Gastroesophageal sphincter (tissue), 4 donors: ENCODE measurements at regions not wholly inside any gene's neighbourhood (a gene's known extent, or its start where the extent isn't known, plus 50 kb on each side); places are given as distances from the start of the nearest gene placed in this dataset.

ENCODE experiments used
- ATAC-seq: fragments of 150-250 bp; one replicate; pipeline ENCODE4 v1.9.1; 2016; ENCODE audit warnings: mild to moderate bottlenecking, moderate library complexity
- H3K27ac ChIP-seq, 4 donors: fragments of 200-600 bp; sonication (generic) in 3 of 4; 1 replicate in 3 of 4; 2 replicates in 1 of 4; pipeline ENCODE4 v1.5.1; 2016 to 2019
- H3K27me3 ChIP-seq: fragments of 200-600 bp; sonication (generic); one replicate; pipeline ENCODE4 v1.5.1; 2019
- H3K36me3 ChIP-seq, 2 donors: fragments of 200-600 bp; sonication (generic); one replicate each; pipeline ENCODE4 v1.5.1; 2019; ENCODE audit warnings: control low read depth in 1 of 2
- H3K4me1 ChIP-seq, 3 donors: fragments of 200-600 bp; sonication (generic); 1 replicate in 2 of 3; 2 replicates in 1 of 3; pipeline ENCODE4 v1.5.1; 2016 to 2019; ENCODE audit warnings: control low read depth in 2 of 3
- H3K4me3 ChIP-seq, 2 donors: fragments of 200-600 bp; sonication (generic); one replicate each; pipeline ENCODE4 v1.5.1; 2019; ENCODE audit warnings: mild to moderate bottlenecking in 1 of 2, moderate library complexity in 1 of 2
- H3K9me3 ChIP-seq, 3 donors: fragments of 200-600 bp; sonication (generic); one replicate each; pipeline ENCODE4 v1.5.1; 2017 to 2019; ENCODE audit warnings: control low read depth in 2 of 3
- CTCF ChIP-seq, 4 experiments: fragments of 200-600 bp in 2 of 4; fragments of 450-650 bp in 2 of 4; sonication (generic) in 1 of 4; IDR thresholded peaks; one replicate each; pipeline ENCODE4 v1.5.1; 2017 to 2019; ENCODE audit warnings: antibody characterized with exemption in 4 of 4, mild to moderate bottlenecking in 2 of 4, moderate library complexity in 2 of 4
- EP300 ChIP-seq: sonication (generic); formaldehyde crosslinking; IDR thresholded peaks from one replicate; pipeline ENCODE4 v1.6.1; 2017; ENCODE audit warnings: antibody characterized with exemption, mild to moderate bottlenecking
- POLR2A ChIP-seq, 2 donors: fragments of 450-650 bp; IDR thresholded peaks; one replicate each; pipeline ENCODE4 v1.6.1; 2017; ENCODE audit warnings: antibody characterized with exemption in 2 of 2, mild to moderate bottlenecking in 2 of 2, moderate library complexity in 1 of 2
- POLR2AphosphoS5 ChIP-seq: sonication (generic); formaldehyde crosslinking; IDR thresholded peaks from one replicate; pipeline ENCODE4 v1.6.1; 2017; ENCODE audit warnings: antibody characterized with exemption
- WGBS, 2 donors: methylation state at CpG; one replicate each; pipeline ENCODE4 v1.1.5; 2018; ENCODE audit warnings: low coverage in 1 of 2; 5-methylcytosine and 5-hydroxymethylcytosine counted together

- WGBS, 2 donors = 35 to 38% methylated on average over 1 of the region's 1 CpG
- H3K27me3 ChIP-seq = no peaks in the 10 kb centered on the region
- ATAC-seq = no peak
- TF ChIP-seq CTCF (IDR thresholded peaks at IDR 0.05) = no peak
- TF ChIP-seq POLR2A (IDR thresholded peaks at IDR 0.05) = no peak
- TF ChIP-seq EP300 = no peak
- TF ChIP-seq POLR2AphosphoS5 = no peak
- no peaks in the 10 kb centered on the region for H3K36me3 ChIP-seq
- H3K4me3 ChIP-seq = no peak overlapping the region
- no peaks in the 10 kb centered on the region for H3K4me1 ChIP-seq
- H3K9me3 ChIP-seq = no peaks in the 10 kb centered on the region
- no peak overlapping the region for H3K27ac ChIP-seq
These were observed 163.0 kb upstream of the AGA start for GRCh38 chr4:177605252-177605651.

GRCh38 chr4:177607111-177607573 lies 164.9 kb upstream of the AGA start:
- Histone ChIP-seq H3K36me3 (no peaks in the 10 kb centered on the region), H3K27me3 (no peaks in the 10 kb centered on the region), H3K4me1 (no peaks in the 10 kb centered on the region), H3K27ac (no peak overlapping the region), H3K4me3 (no peak overlapping the region), H3K9me3 (no peaks in the 10 kb centered on the region)
- no CpG with 5 or more reads among the region's 28 CpGs for WGBS, 2 donors
- ATAC-seq = no peak
- TF ChIP-seq POLR2AphosphoS5 (no peak), EP300 (no peak), CTCF (IDR thresholded peaks at IDR 0.05) (no peak), POLR2A (IDR thresholded peaks at IDR 0.05) (no peak)

GRCh38 chr4:177611974-177612664 lies 169.9 kb upstream of the AGA start:
- Histone ChIP-seq H3K27me3 (no peaks in the 10 kb centered on the region), H3K4me3 (no peak overlapping the region), H3K36me3 (no peaks in the 10 kb centered on the region), H3K4me1 (no peaks in the 10 kb centered on the region), H3K27ac (no peak overlapping the region), H3K9me3 (no peaks in the 10 kb centered on the region)
- TF ChIP-seq EP300 = no peak
- TF ChIP-seq POLR2AphosphoS5 = no peak
- no peak for TF ChIP-seq POLR2A (IDR thresholded peaks at IDR 0.05)
- TF ChIP-seq CTCF (IDR thresholded peaks at IDR 0.05) = no peak
- ATAC-seq = no peak
- 40 to 45% methylated on average over 5 of the region's 5 CpGs for WGBS, 2 donors

GRCh38 chr4:177612684-177613083 lies 170.4 kb upstream of the AGA start:
- TF ChIP-seq CTCF (IDR thresholded peaks at IDR 0.05) (no peak), EP300 (no peak), POLR2A (IDR thresholded peaks at IDR 0.05) (no peak), POLR2AphosphoS5 (no peak)
- Histone ChIP-seq H3K36me3 (no peaks in the 10 kb centered on the region), H3K4me3 (no peak overlapping the region), H3K4me1 (no peaks in the 10 kb centered on the region), H3K27ac (no peak overlapping the region), H3K27me3 (no peaks in the 10 kb centered on the region), H3K9me3 (no peaks in the 10 kb centered on the region)
- no peak for ATAC-seq
- WGBS, 2 donors = 36 to 43% methylated on average over 2 of the region's 2 CpGs

GRCh38 chr4:177632481-177632880 lies 190.2 kb upstream of the AGA start:
- Histone ChIP-seq H3K27me3 (no peaks in the 10 kb centered on the region), H3K4me3 (no peak overlapping the region), H3K4me1 (no peaks in the 10 kb centered on the region), H3K36me3 (no peaks in the 10 kb centered on the region), H3K27ac (no peak overlapping the region), H3K9me3 (no peaks in the 10 kb centered on the region)
- ATAC-seq = no peak
- TF ChIP-seq POLR2A (IDR thresholded peaks at IDR 0.05) (no peak), CTCF (IDR thresholded peaks at IDR 0.05) (no peak)
